Astrocyte (in vitro differentiated cells and primary cell): ENCODE measurements at regions not wholly inside any gene's neighbourhood (a gene's known extent, or its start where the extent isn't known, plus 50 kb on each side); places are given as distances from the start of the nearest gene placed in this dataset.
A peak's percentile ranks its signal among the peaks of the same experiment; 100 is the strongest.

Experiments
- DNase-seq: peaks from one replicate; pipeline ENCODE4 v3.0.0-alpha.2; 2010; ENCODE audit warnings: low read depth
- FAIRE-seq: peaks from 2 replicates; lab custom pipeline; 2011; peaks lifted over from hg19 to GRCh38; lab: Jason Lieb, UNC
- H2AFZ ChIP-seq: 2 replicates; pipeline ENCODE4 v1.6.0; 2012; ENCODE audit warnings: low read depth, low read length, inconsistent platforms
- H3K27ac ChIP-seq: 2 replicates; pipeline ENCODE4 v1.5.1; 2011; ENCODE audit warnings: low read depth, low read length, inconsistent platforms
- H3K27me3 ChIP-seq: 2 replicates; pipeline ENCODE4 v1.6.0; 2011; ENCODE audit warnings: low read length, inconsistent platforms; ENCODE audit not compliant: insufficient read depth
- H3K36me3 ChIP-seq: 2 replicates; pipeline ENCODE4 v1.5.1; 2011; ENCODE audit warnings: low read length, inconsistent platforms; ENCODE audit not compliant: insufficient read depth
- H3K4me1 ChIP-seq: 2 replicates; pipeline ENCODE4 v1.5.1; 2011; ENCODE audit warnings: low read length, inconsistent platforms; ENCODE audit not compliant: insufficient read depth
- H3K4me2 ChIP-seq: 2 replicates; pipeline ENCODE4 v1.6.0; 2012; ENCODE audit warnings: low read length, inconsistent platforms
- H3K4me3 ChIP-seq: 2 replicates; pipeline ENCODE4 v1.5.1; 2011; ENCODE audit warnings: low read depth, mild to moderate bottlenecking, low read length, inconsistent platforms; ENCODE audit not compliant: insufficient read depth
- H3K79me2 ChIP-seq: 2 replicates; pipeline ENCODE4 v1.6.0; 2012; ENCODE audit warnings: mild to moderate bottlenecking, low read length, inconsistent platforms; ENCODE audit not compliant: insufficient read depth
- H3K9ac ChIP-seq: 2 replicates; pipeline ENCODE4 v1.6.0; 2012; ENCODE audit warnings: mild to moderate bottlenecking, low read length, inconsistent platforms
- H3K9me3 ChIP-seq: 2 replicates; pipeline ENCODE4 v1.5.1; 2012; ENCODE audit warnings: low read depth, mild to moderate bottlenecking, low read length, inconsistent platforms; ENCODE audit not compliant: insufficient read depth
- H4K20me1 ChIP-seq: 2 replicates; pipeline ENCODE4 v1.6.0; 2012; ENCODE audit warnings: low read length, inconsistent platforms; ENCODE audit not compliant: insufficient read depth
- H3K27ac Mint-ChIP-seq: one replicate; pipeline ENCODE4 v1.8.0; 2021; ENCODE audit warnings: mild to moderate bottlenecking, mixed read lengths; ENCODE audit not compliant: unreplicated experiment
- H3K27me3 Mint-ChIP-seq: one replicate; pipeline ENCODE4 v1.8.0; 2021; ENCODE audit warnings: low read depth, mixed read lengths; ENCODE audit not compliant: unreplicated experiment
- H3K36me3 Mint-ChIP-seq: one replicate; pipeline ENCODE4 v1.8.0; 2021; ENCODE audit warnings: low read depth, mixed read lengths; ENCODE audit not compliant: unreplicated experiment
- H3K4me1 Mint-ChIP-seq: one replicate; pipeline ENCODE4 v1.8.0; 2021; ENCODE audit warnings: low read depth, mixed read lengths; ENCODE audit not compliant: unreplicated experiment
- H3K4me3 Mint-ChIP-seq: one replicate; pipeline ENCODE4 v1.8.0; 2021; ENCODE audit warnings: mild to moderate bottlenecking, moderate library complexity, mixed read lengths; ENCODE audit not compliant: unreplicated experiment
- H3K9me3 Mint-ChIP-seq: one replicate; pipeline ENCODE4 v1.8.0; 2021; ENCODE audit warnings: mild to moderate bottlenecking, mixed read lengths; ENCODE audit not compliant: unreplicated experiment
- EZH2 ChIP-seq: IDR thresholded peaks from 2 replicates; pipeline ENCODE4 v1.6.1; 2012; ENCODE audit warnings: mild to moderate bottlenecking, low read length, inconsistent platforms; ENCODE audit not compliant: insufficient read depth
- TF ChIP-seq, protein P1 (sequence below): IDR thresholded peaks from 2 replicates; pipeline ENCODE4 v1.5.1; 2011; ENCODE audit warnings: low read depth, mild to moderate bottlenecking, inconsistent platforms, low read length, moderate library complexity; ENCODE audit not compliant: insufficient read depth

DNA sequence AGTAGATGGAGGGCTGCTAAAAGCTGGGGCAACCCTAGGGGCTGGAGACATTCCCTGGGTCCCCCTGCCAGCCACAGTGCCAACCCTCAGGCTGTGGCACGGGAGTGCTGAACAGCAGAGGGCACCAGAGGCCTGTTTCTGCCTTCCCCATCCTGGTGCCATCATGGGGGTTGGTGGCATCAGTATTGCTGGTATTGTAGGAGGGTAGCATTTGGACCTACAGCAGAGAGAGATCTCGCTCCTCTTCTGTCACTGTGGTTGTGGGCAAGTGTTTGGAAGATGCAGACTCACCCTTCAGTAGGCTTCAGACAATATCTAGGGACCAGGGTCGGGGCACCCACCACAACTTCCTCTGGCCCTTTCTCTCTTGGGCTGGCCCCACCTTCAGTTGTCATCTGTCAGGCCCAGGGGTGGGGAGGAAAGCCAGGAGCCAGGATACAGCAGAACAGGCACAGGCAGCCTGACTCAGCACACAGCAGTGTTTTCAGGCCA lies 123.5 kb downstream of the RPLP1 start:
- no peak for DNase-seq
- no peak overlapping the region for H3K27ac ChIP-seq
- H3K4me1 Mint-ChIP-seq = peaks cover 26% of the 10 kb centered on the region
- no peak overlapping the region for H3K4me2 ChIP-seq
- no peaks in the 10 kb centered on the region for H3K79me2 ChIP-seq
- H3K9ac ChIP-seq = no peak overlapping the region
- peaks cover 21% of the 10 kb centered on the region for H3K4me1 ChIP-seq
- no peak for TF ChIP-seq EZH2
- TF ChIP-seq, protein P1, sequence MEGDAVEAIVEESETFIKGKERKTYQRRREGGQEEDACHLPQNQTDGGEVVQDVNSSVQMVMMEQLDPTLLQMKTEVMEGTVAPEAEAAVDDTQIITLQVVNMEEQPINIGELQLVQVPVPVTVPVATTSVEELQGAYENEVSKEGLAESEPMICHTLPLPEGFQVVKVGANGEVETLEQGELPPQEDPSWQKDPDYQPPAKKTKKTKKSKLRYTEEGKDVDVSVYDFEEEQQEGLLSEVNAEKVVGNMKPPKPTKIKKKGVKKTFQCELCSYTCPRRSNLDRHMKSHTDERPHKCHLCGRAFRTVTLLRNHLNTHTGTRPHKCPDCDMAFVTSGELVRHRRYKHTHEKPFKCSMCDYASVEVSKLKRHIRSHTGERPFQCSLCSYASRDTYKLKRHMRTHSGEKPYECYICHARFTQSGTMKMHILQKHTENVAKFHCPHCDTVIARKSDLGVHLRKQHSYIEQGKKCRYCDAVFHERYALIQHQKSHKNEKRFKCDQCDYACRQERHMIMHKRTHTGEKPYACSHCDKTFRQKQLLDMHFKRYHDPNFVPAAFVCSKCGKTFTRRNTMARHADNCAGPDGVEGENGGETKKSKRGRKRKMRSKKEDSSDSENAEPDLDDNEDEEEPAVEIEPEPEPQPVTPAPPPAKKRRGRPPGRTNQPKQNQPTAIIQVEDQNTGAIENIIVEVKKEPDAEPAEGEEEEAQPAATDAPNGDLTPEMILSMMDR = peak; percentile 56
- no peak overlapping the region for H3K4me3 ChIP-seq
- no peaks in the 10 kb centered on the region for H3K9me3 Mint-ChIP-seq
- FAIRE-seq = peak; percentile 39
- H3K4me3 Mint-ChIP-seq = no peak overlapping the region
- no peaks in the 10 kb centered on the region for H3K36me3 Mint-ChIP-seq
- no peaks in the 10 kb centered on the region for H3K9me3 ChIP-seq
- H3K27ac Mint-ChIP-seq = no peak overlapping the region
- no peaks in the 10 kb centered on the region for H3K36me3 ChIP-seq
- no peaks in the 10 kb centered on the region for H4K20me1 ChIP-seq
- H2AFZ ChIP-seq = no peak overlapping the region
- peaks cover 66% of the 10 kb centered on the region for H3K27me3 Mint-ChIP-seq
- H3K27me3 ChIP-seq = peaks cover 17% of the 10 kb centered on the region

DNA sequence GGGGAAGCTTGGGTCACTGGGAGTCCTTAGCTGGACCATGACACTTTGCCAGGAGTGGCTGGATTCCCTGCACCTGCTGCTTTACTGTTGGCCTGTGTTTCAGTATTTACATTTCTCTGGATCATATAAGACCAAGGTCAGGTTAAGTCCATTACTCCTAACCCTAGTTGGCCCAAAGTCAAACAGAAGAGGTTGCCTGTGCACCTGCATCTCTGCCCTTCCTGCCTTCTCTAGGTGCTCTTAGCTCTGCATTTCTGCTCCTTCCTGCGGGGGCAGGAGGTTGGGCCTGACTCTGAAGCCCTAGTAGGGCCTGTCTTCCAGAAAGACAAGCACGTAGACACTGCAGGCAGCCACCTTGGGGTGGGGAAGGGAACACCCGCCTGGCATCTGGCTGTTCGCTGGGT lies 124.3 kb downstream of the RPLP1 start:
- TF ChIP-seq, protein P1 = no peak
- no peak for TF ChIP-seq EZH2
- no peak overlapping the region for H3K4me3 ChIP-seq
- H3K4me2 ChIP-seq = no peak overlapping the region
- H3K36me3 ChIP-seq = no peaks in the 10 kb centered on the region
- FAIRE-seq (no peak), DNase-seq (no peak)
- Mint-ChIP-seq H3K4me3 (no peak overlapping the region), H3K27ac (no peak overlapping the region), H3K36me3 (no peaks in the 10 kb centered on the region), H3K9me3 (peaks cover 2% of the 10 kb centered on the region), H3K4me1 (peaks cover 26% of the 10 kb centered on the region), H3K27me3 (peaks cover 69% of the 10 kb centered on the region)
- no peaks in the 10 kb centered on the region for H3K79me2 ChIP-seq
- H3K4me1 ChIP-seq = peaks cover 21% of the 10 kb centered on the region
- no peak overlapping the region for H3K27ac ChIP-seq
- H2AFZ ChIP-seq = no peak overlapping the region
- H3K9me3 ChIP-seq = no peaks in the 10 kb centered on the region
- H4K20me1 ChIP-seq = no peaks in the 10 kb centered on the region
- no peak overlapping the region for H3K9ac ChIP-seq
- peaks cover 17% of the 10 kb centered on the region for H3K27me3 ChIP-seq

DNA sequence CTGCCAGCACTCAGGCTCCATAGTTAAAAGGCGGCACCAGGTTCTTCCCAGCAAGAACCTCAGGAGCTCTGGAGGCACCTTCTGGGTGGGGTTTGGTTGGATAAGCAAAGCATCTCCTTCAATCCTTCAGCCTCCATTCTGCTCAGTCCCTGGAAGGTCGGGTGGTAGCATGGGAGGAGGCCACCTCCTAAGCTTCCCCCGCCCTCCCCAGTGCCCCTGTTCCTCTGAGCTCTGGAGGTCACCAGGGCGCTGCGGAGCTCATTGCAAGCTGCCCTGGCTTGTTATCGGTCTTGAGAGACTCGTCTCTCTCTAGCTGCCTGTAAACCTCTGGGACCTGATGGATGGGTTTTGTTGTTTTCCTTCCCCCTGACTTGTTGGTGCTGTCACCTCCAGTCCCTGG lies 124.8 kb downstream of the RPLP1 start:
- Mint-ChIP-seq H3K4me3 (no peak overlapping the region), H3K36me3 (no peaks in the 10 kb centered on the region), H3K27ac (no peak overlapping the region), H3K9me3 (peaks cover 3% of the 10 kb centered on the region), H3K4me1 (peaks cover 26% of the 10 kb centered on the region), H3K27me3 (peaks cover 65% of the 10 kb centered on the region)
- no peaks in the 10 kb centered on the region for H3K79me2 ChIP-seq
- no peak overlapping the region for H3K9ac ChIP-seq
- peaks cover 21% of the 10 kb centered on the region for H3K4me1 ChIP-seq
- no peak overlapping the region for H2AFZ ChIP-seq
- peaks cover 15% of the 10 kb centered on the region for H3K27me3 ChIP-seq
- no peak for DNase-seq
- no peaks in the 10 kb centered on the region for H3K36me3 ChIP-seq
- no peak overlapping the region for H3K4me2 ChIP-seq
- no peak overlapping the region for H3K4me3 ChIP-seq
- TF ChIP-seq, protein P1 = no peak
- no peak for TF ChIP-seq EZH2
- FAIRE-seq = no peak
- no peaks in the 10 kb centered on the region for H3K9me3 ChIP-seq
- no peak overlapping the region for H3K27ac ChIP-seq
- H4K20me1 ChIP-seq = no peaks in the 10 kb centered on the region
